ENCODE measurements at regions not wholly inside any gene's neighbourhood (a gene's known extent, or its start where the extent isn't known, plus 50 kb on each side); places are given as distances from the start of the nearest gene placed in this dataset.

- H3K27ac Mint-ChIP-seq: no peak overlapping the region
- no peak for DNase-seq (ENCODE audit: low spot score, unreplicated experiment)
- TF ChIP-seq CTCF (IDR thresholded peaks at IDR 0.05; ENCODE audit: unreplicated experiment): no peak
- no peaks in the 10 kb centered on the region for H3K36me3 Mint-ChIP-seq (ENCODE audit: insufficient read depth)
- peaks cover 11% of the 10 kb centered on the region for H3K27me3 Mint-ChIP-seq
- no peaks in the 10 kb centered on the region for H3K4me1 Mint-ChIP-seq (ENCODE audit: low read depth)
- no peaks in the 10 kb centered on the region for H3K9me3 Mint-ChIP-seq (ENCODE audit: low read depth)
- H3K4me3 Mint-ChIP-seq (ENCODE audit: low read depth): no peak overlapping the region
Observed at GRCh38 chr1:229887043-229887822, 179.8 kb upstream of the GALNT2 start.

GRCh38 chr1:229888157-229888556 lies 178.9 kb upstream of the GALNT2 start:
- H3K27me3 Mint-ChIP-seq: peaks cover 5% of the 10 kb centered on the region
- H3K9me3 Mint-ChIP-seq (ENCODE audit: low read depth): no peaks in the 10 kb centered on the region
- TF ChIP-seq CTCF (IDR thresholded peaks at IDR 0.05; ENCODE audit: unreplicated experiment): no peak
- DNase-seq (ENCODE audit: low spot score, unreplicated experiment): no peak
- H3K4me3 Mint-ChIP-seq (ENCODE audit: low read depth): no peak overlapping the region
- H3K36me3 Mint-ChIP-seq (ENCODE audit: insufficient read depth): no peaks in the 10 kb centered on the region
- no peak overlapping the region for H3K27ac Mint-ChIP-seq
- no peaks in the 10 kb centered on the region for H3K4me1 Mint-ChIP-seq (ENCODE audit: low read depth)

- H3K27me3 Mint-ChIP-seq: peaks cover 3% of the 10 kb centered on the region
- H3K27ac Mint-ChIP-seq: no peak overlapping the region
- no peak for DNase-seq (ENCODE audit: low spot score, unreplicated experiment)
- no peak for TF ChIP-seq CTCF (IDR thresholded peaks at IDR 0.05; ENCODE audit: unreplicated experiment)
- no peak overlapping the region for H3K4me3 Mint-ChIP-seq (ENCODE audit: low read depth)
- no peaks in the 10 kb centered on the region for H3K9me3 Mint-ChIP-seq (ENCODE audit: low read depth)
- H3K36me3 Mint-ChIP-seq (ENCODE audit: insufficient read depth): no peaks in the 10 kb centered on the region
- no peaks in the 10 kb centered on the region for H3K4me1 Mint-ChIP-seq (ENCODE audit: low read depth)
Observed at GRCh38 chr1:229888561-229889001, 178.5 kb upstream of the GALNT2 start.

GRCh38 chr1:229889031-229889517 lies 178.0 kb upstream of the GALNT2 start:
- Mint-ChIP-seq H3K4me1 (ENCODE audit: low read depth) (no peaks in the 10 kb centered on the region), H3K27me3 (no peaks in the 10 kb centered on the region), H3K9me3 (ENCODE audit: low read depth) (no peaks in the 10 kb centered on the region), H3K27ac (no peak overlapping the region), H3K4me3 (ENCODE audit: low read depth) (no peak overlapping the region), H3K36me3 (ENCODE audit: insufficient read depth) (no peaks in the 10 kb centered on the region)
- DNase-seq (ENCODE audit: low spot score, unreplicated experiment): no peak
- TF ChIP-seq CTCF (IDR thresholded peaks at IDR 0.05; ENCODE audit: unreplicated experiment): no peak

- Mint-ChIP-seq H3K9me3 (ENCODE audit: low read depth) (no peaks in the 10 kb centered on the region), H3K36me3 (ENCODE audit: insufficient read depth) (no peaks in the 10 kb centered on the region), H3K4me1 (ENCODE audit: low read depth) (no peaks in the 10 kb centered on the region), H3K4me3 (ENCODE audit: low read depth) (no peak overlapping the region), H3K27me3 (peaks cover 9% of the 10 kb centered on the region), H3K27ac (no peak overlapping the region)
- DNase-seq (ENCODE audit: low spot score, unreplicated experiment): no peak
- TF ChIP-seq CTCF (IDR thresholded peaks at IDR 0.05; ENCODE audit: unreplicated experiment): no peak
Observed at GRCh38 chr1:229891227-229891626, 175.8 kb upstream of the GALNT2 start.
